OCI-LY1 (cell line): ENCODE measurements at regions not wholly inside any gene's neighbourhood (a gene's known extent, or its start where the extent isn't known, plus 50 kb on each side); places are given as distances from the start of the nearest gene placed in this dataset.
"Not testable (repeated sequence)": the region's sequence is repeated elsewhere in the genome, so short reads cannot be mapped to it uniquely, and the experiment has no call there.

Experiments
- H2AFZ ChIP-seq: fragments of 200-600 bp; sonication (generic), shearing (Covaris generic); 2 replicates; pipeline ENCODE4 v1.6.0; 2014; ENCODE audit warnings: antibody characterized with exemption, mild to moderate bottlenecking, low read length
- H3F3A ChIP-seq: fragments of 200-600 bp; sonication (generic), shearing (Covaris generic); 2 replicates; pipeline ENCODE4 v1.6.0; 2014; ENCODE audit warnings: mild to moderate bottlenecking, antibody characterized with exemption, low read length, moderate library complexity; ENCODE audit not compliant: insufficient read depth
- H3K27ac ChIP-seq: fragments of 200-600 bp; sonication (generic); 2 replicates; pipeline ENCODE4 v1.5.1; 2014; ENCODE audit warnings: low read length, mixed run types, mild to moderate bottlenecking, low read depth; ENCODE audit not compliant: poor library complexity, severe bottlenecking
- H3K27me3 ChIP-seq: fragments of 200-600 bp; sonication (generic); 2 replicates; pipeline ENCODE4 v1.6.0; 2014; ENCODE audit warnings: antibody characterized with exemption, mild to moderate bottlenecking, low read length, moderate library complexity; ENCODE audit not compliant: insufficient read depth
- H3K36me3 ChIP-seq: fragments of 200-600 bp; sonication (generic); 2 replicates; pipeline ENCODE4 v1.6.1; 2014; ENCODE audit warnings: mild to moderate bottlenecking, antibody characterized with exemption, low read length, moderate library complexity, mixed read lengths; ENCODE audit not compliant: insufficient read depth
- H3K4me1 ChIP-seq: fragments of 200-600 bp; sonication (generic); 2 replicates; pipeline ENCODE4 v1.5.1; 2014; ENCODE audit warnings: mild to moderate bottlenecking, low read length, moderate library complexity; ENCODE audit not compliant: insufficient read depth, severe bottlenecking
- H3K4me2 ChIP-seq: fragments of 200-600 bp; sonication (generic), shearing (Covaris generic); 2 replicates; pipeline ENCODE4 v1.6.1; 2014; ENCODE audit warnings: low read length
- H3K4me3 ChIP-seq: fragments of 200-600 bp; sonication (generic); 2 replicates; pipeline ENCODE4 v1.5.1; 2014; ENCODE audit warnings: low read length, low read depth, mild to moderate bottlenecking, mixed read lengths; ENCODE audit not compliant: poor library complexity, severe bottlenecking
- H3K79me2 ChIP-seq: fragments of 200-600 bp; shearing (Covaris generic); 2 replicates; pipeline ENCODE4 v1.6.1; 2016; ENCODE audit warnings: mixed run types, low read length, mixed read lengths; ENCODE audit not compliant: insufficient read depth
- H3K9ac ChIP-seq: fragments of 200-600 bp; sonication (generic), shearing (Covaris generic); 2 replicates; pipeline ENCODE4 v1.6.1; 2014; ENCODE audit warnings: mild to moderate bottlenecking, low read length, mixed read lengths
- H3K9me2 ChIP-seq: fragments of 200-600 bp; sonication (generic), shearing (Covaris generic); 2 replicates; pipeline ENCODE4 v1.6.1; 2014; ENCODE audit warnings: low read depth, mild to moderate bottlenecking, low read length, mixed read lengths
- H3K9me3 ChIP-seq: fragments of 200-600 bp; shearing (Covaris generic); 2 replicates; pipeline ENCODE4 v1.6.1; 2014; ENCODE audit warnings: low read length, mixed read lengths
- H4K20me1 ChIP-seq: fragments of 200-600 bp; sonication (generic), shearing (Covaris generic); 2 replicates; pipeline ENCODE4 v1.6.0; 2016; ENCODE audit warnings: mild to moderate bottlenecking, low read length; ENCODE audit not compliant: insufficient read depth
- EZH2 ChIP-seq: fragments of 200-600 bp; sonication (generic), shearing (Covaris generic); IDR thresholded peaks from 2 replicates; pipeline ENCODE4 v1.8.0; 2017; ENCODE audit warnings: borderline replicate concordance, mixed run types, mild to moderate bottlenecking, antibody characterized with exemption, low read length, moderate library complexity, mixed read lengths
- TF ChIP-seq, protein P1 (sequence below): fragments of 200-600 bp; sonication (generic), shearing (Covaris generic); IDR thresholded peaks from 2 replicates; pipeline ENCODE4 v1.5.1; 2017; ENCODE audit warnings: mild to moderate bottlenecking, antibody characterized with exemption, low read length, moderate library complexity, mixed read lengths

DNA sequence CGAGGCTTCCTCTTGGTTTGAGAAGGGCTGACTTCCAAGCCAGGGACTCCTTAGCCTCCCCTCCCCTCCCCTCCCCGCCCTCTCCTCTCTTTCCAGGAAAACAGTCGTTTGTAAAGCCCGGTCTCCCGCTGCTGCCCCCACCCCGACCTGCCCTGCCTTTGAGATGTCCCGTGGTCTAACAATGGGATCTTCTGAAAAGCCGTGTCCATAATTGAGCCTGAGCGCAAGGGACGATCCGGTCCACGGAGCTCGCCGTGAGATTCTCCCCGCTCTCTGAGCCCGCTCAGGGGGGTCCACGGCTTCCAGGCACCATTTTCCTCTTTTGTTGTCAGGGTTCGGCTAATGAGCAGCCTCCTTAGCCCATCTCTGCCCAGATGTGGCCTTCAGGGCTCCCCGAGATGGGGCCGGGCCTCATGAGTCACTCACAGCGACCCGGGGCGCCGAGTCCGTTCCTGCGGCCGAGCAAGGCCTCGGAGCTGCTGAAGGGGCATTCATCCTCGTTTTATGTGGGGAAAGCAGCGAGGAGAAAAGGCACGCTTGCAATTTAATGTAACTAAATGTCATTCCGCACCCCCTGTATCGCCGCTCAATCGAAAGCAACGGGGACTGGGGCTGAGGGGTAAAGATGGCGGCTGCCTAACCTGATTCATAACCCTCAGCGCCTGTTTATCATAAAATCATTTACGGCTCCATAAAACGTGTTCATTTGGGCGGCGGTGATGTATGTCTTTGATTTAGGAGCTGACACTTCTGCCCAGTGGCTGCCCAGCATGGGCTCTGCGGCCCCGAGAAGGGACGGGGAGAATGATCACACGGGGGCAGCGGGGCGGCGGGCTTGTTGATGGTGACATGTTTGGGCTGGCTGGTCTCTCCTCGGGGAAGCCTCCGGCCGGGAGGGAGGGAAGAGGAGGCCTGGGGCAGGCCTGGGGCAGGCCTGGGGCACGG lies 232.6 kb upstream of the C1orf174 start:
- Histone ChIP-seq H3K4me2 (no peak overlapping the region), H3K36me3 (no peaks in the 10 kb centered on the region), H3K79me2 (no peaks in the 10 kb centered on the region), H3K27ac (no peak overlapping the region), H2AFZ (no peak overlapping the region), H4K20me1 (no peaks in the 10 kb centered on the region), H3K9ac (no peak overlapping the region), H3F3A (no peaks in the 10 kb centered on the region), H3K27me3 (peaks cover 7% of the 10 kb centered on the region; the same call in 1 of the 2 replicates), H3K9me3 (peaks cover 2% of the 10 kb centered on the region; the same call in 1 of the 2 replicates), H3K9me2 (no peaks in the 10 kb centered on the region), H3K4me1 (no peaks in the 10 kb centered on the region), H3K4me3 (no peak overlapping the region)
- TF ChIP-seq, protein P1, sequence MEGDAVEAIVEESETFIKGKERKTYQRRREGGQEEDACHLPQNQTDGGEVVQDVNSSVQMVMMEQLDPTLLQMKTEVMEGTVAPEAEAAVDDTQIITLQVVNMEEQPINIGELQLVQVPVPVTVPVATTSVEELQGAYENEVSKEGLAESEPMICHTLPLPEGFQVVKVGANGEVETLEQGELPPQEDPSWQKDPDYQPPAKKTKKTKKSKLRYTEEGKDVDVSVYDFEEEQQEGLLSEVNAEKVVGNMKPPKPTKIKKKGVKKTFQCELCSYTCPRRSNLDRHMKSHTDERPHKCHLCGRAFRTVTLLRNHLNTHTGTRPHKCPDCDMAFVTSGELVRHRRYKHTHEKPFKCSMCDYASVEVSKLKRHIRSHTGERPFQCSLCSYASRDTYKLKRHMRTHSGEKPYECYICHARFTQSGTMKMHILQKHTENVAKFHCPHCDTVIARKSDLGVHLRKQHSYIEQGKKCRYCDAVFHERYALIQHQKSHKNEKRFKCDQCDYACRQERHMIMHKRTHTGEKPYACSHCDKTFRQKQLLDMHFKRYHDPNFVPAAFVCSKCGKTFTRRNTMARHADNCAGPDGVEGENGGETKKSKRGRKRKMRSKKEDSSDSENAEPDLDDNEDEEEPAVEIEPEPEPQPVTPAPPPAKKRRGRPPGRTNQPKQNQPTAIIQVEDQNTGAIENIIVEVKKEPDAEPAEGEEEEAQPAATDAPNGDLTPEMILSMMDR = no peak
- no peak for TF ChIP-seq EZH2

DNA sequence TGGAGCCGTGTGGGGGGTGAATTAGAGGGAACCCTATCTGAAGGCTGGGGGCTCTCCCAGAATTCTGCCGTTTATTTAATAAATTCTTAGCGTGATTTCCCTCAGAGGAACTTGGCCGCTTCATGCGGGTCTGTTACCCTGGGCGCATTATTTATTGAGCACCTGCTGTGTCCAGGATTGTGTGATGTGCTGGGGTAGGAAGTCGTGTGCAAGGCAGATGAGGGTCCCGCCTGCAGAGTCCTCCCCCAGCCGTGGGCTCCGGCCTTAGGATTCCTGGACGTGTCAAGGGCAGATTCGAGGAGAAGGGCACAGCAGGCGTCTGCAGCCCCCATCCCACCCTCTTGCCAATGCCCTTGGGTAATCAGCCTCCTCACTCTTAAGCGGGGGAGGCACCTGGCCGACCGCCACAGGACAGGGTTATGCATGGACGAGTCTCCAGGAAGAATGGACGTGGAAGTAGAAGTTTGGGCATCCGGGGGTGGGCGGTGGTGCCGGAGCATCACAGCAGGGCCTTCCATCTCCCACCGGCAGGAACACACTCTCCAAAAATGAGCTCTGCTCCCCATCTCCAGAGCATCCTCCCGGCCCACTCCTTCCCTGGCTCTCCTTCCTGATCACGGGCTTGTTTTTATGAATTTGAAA lies 233.3 kb upstream of the C1orf174 start:
- Histone ChIP-seq H3K9me2 (no peaks in the 10 kb centered on the region), H3K79me2 (no peaks in the 10 kb centered on the region), H3K27ac (no peak overlapping the region), H3K9ac (no peak overlapping the region), H4K20me1 (no peaks in the 10 kb centered on the region), H3K27me3 (peaks cover 10% of the 10 kb centered on the region; the same call in 1 of the 2 replicates), H2AFZ (no peak overlapping the region), H3K36me3 (no peaks in the 10 kb centered on the region), H3K4me1 (no peaks in the 10 kb centered on the region), H3K9me3 (peaks cover 2% of the 10 kb centered on the region; the same call in 1 of the 2 replicates), H3K4me2 (no peak overlapping the region), H3F3A (no peaks in the 10 kb centered on the region), H3K4me3 (no peak overlapping the region)
- TF ChIP-seq, protein P1 = no peak

DNA sequence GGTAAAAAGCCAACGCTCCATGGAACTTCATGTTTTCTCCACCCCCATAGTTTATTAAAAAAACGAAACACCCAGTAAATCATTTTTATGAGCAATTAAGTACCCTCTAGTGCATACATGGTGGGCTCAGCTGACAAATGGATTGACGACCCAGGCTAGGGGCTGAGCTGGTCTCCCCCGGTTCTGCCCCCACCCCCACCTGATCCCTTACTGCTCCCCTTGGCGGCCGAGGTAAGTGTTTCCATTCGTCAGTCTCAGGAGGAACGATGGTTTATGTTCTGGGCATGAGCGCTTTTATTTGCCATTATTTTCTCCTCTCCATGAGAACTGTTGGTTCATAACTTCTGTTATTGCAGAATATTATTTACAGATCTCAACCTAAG lies 233.9 kb upstream of the C1orf174 start:
- peaks cover 15% of the 10 kb centered on the region; the same call in 1 of the 2 replicates for H3K27me3 ChIP-seq
- H3K79me2 ChIP-seq = no peaks in the 10 kb centered on the region
- H3K4me2 ChIP-seq = no peak overlapping the region
- H3K4me1 ChIP-seq = no peaks in the 10 kb centered on the region
- H3F3A ChIP-seq = no peaks in the 10 kb centered on the region
- H3K9ac ChIP-seq = no peak overlapping the region
- no peak overlapping the region for H3K27ac ChIP-seq
- no peak overlapping the region for H2AFZ ChIP-seq
- H4K20me1 ChIP-seq = no peaks in the 10 kb centered on the region
- H3K4me3 ChIP-seq = no peak overlapping the region
- no peaks in the 10 kb centered on the region for H3K36me3 ChIP-seq
- TF ChIP-seq EZH2 = no peak
- TF ChIP-seq, protein P1 = no peak
- H3K9me2 ChIP-seq = no peaks in the 10 kb centered on the region
- peaks cover 2% of the 10 kb centered on the region; the same call in 1 of the 2 replicates for H3K9me3 ChIP-seq

DNA sequence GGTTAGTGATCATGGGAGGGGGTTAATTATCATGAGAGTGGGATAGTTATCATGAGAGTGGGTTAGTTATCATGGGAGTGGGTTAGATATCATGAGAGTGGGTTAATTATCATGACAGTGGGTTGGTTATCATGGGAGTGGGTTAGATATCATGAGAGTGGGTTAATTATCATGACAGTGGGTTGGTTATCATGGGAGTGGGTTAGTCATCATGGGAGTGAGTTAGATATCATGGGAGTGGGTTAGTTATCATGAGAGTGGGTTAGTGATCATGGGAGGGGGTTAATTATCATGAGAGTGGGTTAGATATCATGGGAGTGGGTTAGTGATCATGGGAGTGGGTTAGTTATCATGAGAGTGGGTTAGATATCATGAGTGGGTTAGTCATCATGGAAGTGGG lies 235.8 kb upstream of the C1orf174 start:
- not testable (repeated sequence) for H3K27ac ChIP-seq, H3K36me3 ChIP-seq, H3K4me3 ChIP-seq, H3K79me2 ChIP-seq, H3F3A ChIP-seq, H3K9me2 ChIP-seq, H4K20me1 ChIP-seq, H2AFZ ChIP-seq, H3K9me3 ChIP-seq, H3K4me1 ChIP-seq, H3K4me2 ChIP-seq, H3K9ac ChIP-seq
- peaks cover 15% of the 10 kb centered on the region; the same call in 1 of the 2 replicates for H3K27me3 ChIP-seq
